Uterus (tissue), 2 donors: ENCODE measurements at regions not wholly inside any gene's neighbourhood (a gene's known extent, or its start where the extent isn't known, plus 50 kb on each side); places are given as distances from the start of the nearest gene placed in this dataset.

ENCODE experiments used
- CTCF ChIP-seq, 4 experiments: fragments of 200-600 bp in 2 of 4; fragments of 450-650 bp in 2 of 4; sonication (generic) in 2 of 4; IDR thresholded peaks; one replicate each; pipeline ENCODE4 v1.5.1; 2016 to 2019; ENCODE audit warnings: antibody characterized with exemption in 4 of 4, mild to moderate bottlenecking in 2 of 4, moderate library complexity in 1 of 4
- POLR2A ChIP-seq, 2 donors: fragments of 450-650 bp; IDR thresholded peaks; one replicate each; pipeline ENCODE4 v1.6.1; 2016; ENCODE audit warnings: antibody characterized with exemption in 2 of 2, mild to moderate bottlenecking in 1 of 2, moderate library complexity in 1 of 2

- TF ChIP-seq CTCF (IDR thresholded peaks at IDR 0.05) (no peak), POLR2A (IDR thresholded peaks at IDR 0.05) (no peak)
These were observed 82.0 kb upstream of the ESRRB start for GRCh38 chr14:76293923-76294322.
